Adrenal gland (tissue), 5 donors: ENCODE measurements at regions not wholly inside any gene's neighbourhood (a gene's known extent, or its start where the extent isn't known, plus 50 kb on each side); places are given as distances from the start of the nearest gene placed in this dataset.

Source experiments
- CTCF ChIP-seq, 6 experiments: fragments of 450-650 bp in 4 of 6; fragments of 200-600 bp in 2 of 6; sonication (generic) in 1 of 6; IDR thresholded peaks; 1 replicate in 5 of 6; 2 replicates in 1 of 6; pipeline versions ENCODE4 v1.5.1 to v1.8.0; 2016 to 2021; ENCODE audit warnings: antibody characterized with exemption in 6 of 6, mild to moderate bottlenecking in 2 of 6, moderate library complexity in 1 of 6
- POLR2A ChIP-seq, 2 donors: fragments of 450-650 bp; IDR thresholded peaks; one replicate each; pipeline ENCODE4 v1.6.1; 2017; ENCODE audit warnings: antibody characterized with exemption in 2 of 2, mild to moderate bottlenecking in 2 of 2, moderate library complexity in 1 of 2
- donor health status: DM: no; HTN: no; CAD: no.

GRCh38 chr4:169912996-169913395 lies 113.2 kb downstream of the MFAP3L start:
- TF ChIP-seq CTCF (IDR thresholded peaks at IDR 0.05) (no peak), POLR2A (IDR thresholded peaks at IDR 0.05) (no peak)
